Fibroblast of lung (primary cell): ENCODE measurements at regions not wholly inside any gene's neighbourhood (a gene's known extent, or its start where the extent isn't known, plus 50 kb on each side); places are given as distances from the start of the nearest gene placed in this dataset.

ENCODE experiments used
- DNase-seq, 2 donors: peaks; one replicate each; pipeline versions ENCODE4 v3.0.0 to v3.0.0-alpha.2; 2010; ENCODE audit warnings: low read depth in 2 of 2
- H2AFZ ChIP-seq: 2 replicates; pipeline ENCODE4 v1.5.1; 2012; ENCODE audit warnings: low read length, control low read depth, inconsistent platforms
- H3K27ac ChIP-seq: 2 replicates; pipeline ENCODE4 v1.5.1; 2011; ENCODE audit warnings: low read length, control low read depth; ENCODE audit not compliant: insufficient read depth
- H3K27me3 ChIP-seq: 2 replicates; pipeline ENCODE4 v1.5.1; 2011; ENCODE audit warnings: mild to moderate bottlenecking, low read length; ENCODE audit not compliant: control insufficient read depth, insufficient read depth
- H3K36me3 ChIP-seq: 2 replicates; pipeline ENCODE4 v1.5.1; 2011; ENCODE audit warnings: low read length; ENCODE audit not compliant: control insufficient read depth, insufficient read depth
- H3K4me1 ChIP-seq: 2 replicates; pipeline ENCODE4 v1.5.1; 2011; ENCODE audit warnings: low read length; ENCODE audit not compliant: control insufficient read depth, insufficient read depth; ENCODE audit errors: extremely low read depth
- H3K4me2 ChIP-seq: 2 replicates; pipeline ENCODE4 v1.5.1; 2011; ENCODE audit warnings: low read length, control low read depth; ENCODE audit not compliant: insufficient read depth; ENCODE audit errors: extremely low read depth
- H3K4me3 ChIP-seq, 4 experiments: fragments of 200-600 bp in 1 of 4; sonication (generic) in 1 of 4; replicated peaks in 1 of 4; 2 replicates each; pipeline ENCODE4 v1.5.1; 2011 to 2016; ENCODE audit warnings: low read length in 4 of 4, low read depth in 3 of 4, mild to moderate bottlenecking in 3 of 4, control low read depth in 2 of 4, inconsistent platforms in 1 of 4, mixed read lengths in 1 of 4; ENCODE audit not compliant: insufficient read depth in 1 of 4; ENCODE audit errors: control extremely low read depth in 1 of 4
- H3K79me2 ChIP-seq: 2 replicates; pipeline ENCODE4 v1.5.1; 2012; ENCODE audit warnings: mild to moderate bottlenecking, low read length, inconsistent platforms; ENCODE audit not compliant: control insufficient read depth, insufficient read depth
- H3K9ac ChIP-seq: 2 replicates; pipeline ENCODE4 v1.5.1; 2011; ENCODE audit warnings: mild to moderate bottlenecking, low read length, control low read depth; ENCODE audit not compliant: insufficient read depth
- H3K9me3 ChIP-seq: 2 replicates; pipeline ENCODE4 v1.5.1; 2012; ENCODE audit warnings: low read depth, low read length; ENCODE audit not compliant: control insufficient read depth, insufficient read depth
- H4K20me1 ChIP-seq: 2 replicates; pipeline ENCODE4 v1.5.1; 2011; ENCODE audit warnings: low read length; ENCODE audit not compliant: control insufficient read depth, insufficient read depth; ENCODE audit errors: extremely low read depth
- EZH2 ChIP-seq: IDR thresholded peaks from 2 replicates; pipeline ENCODE4 v1.5.1; 2012; ENCODE audit warnings: low read length, control low read depth, mild to moderate bottlenecking; ENCODE audit errors: missing control alignments
- TF ChIP-seq, protein P1 (sequence below), 2 donors: IDR thresholded peaks in 1 of 2; conservative IDR thresholded peaks in 1 of 2; 1 replicate in 1 of 2; 2 replicates in 1 of 2; pipeline ENCODE4 v1.5.1; 2011 to 2012; ENCODE audit warnings: low read length in 2 of 2, control low read depth in 1 of 2, inconsistent platforms in 1 of 2, low read depth in 1 of 2, mild to moderate bottlenecking in 1 of 2

- no peaks in the 10 kb centered on the region for H3K27me3 ChIP-seq
- H4K20me1 ChIP-seq, result no peaks in the 10 kb centered on the region
- H3K9ac ChIP-seq, result no peak overlapping the region
- DNase-seq, result no peak
- H3K4me2 ChIP-seq, result no peak overlapping the region
- H2AFZ ChIP-seq, result no peak overlapping the region
- TF ChIP-seq, protein P1, sequence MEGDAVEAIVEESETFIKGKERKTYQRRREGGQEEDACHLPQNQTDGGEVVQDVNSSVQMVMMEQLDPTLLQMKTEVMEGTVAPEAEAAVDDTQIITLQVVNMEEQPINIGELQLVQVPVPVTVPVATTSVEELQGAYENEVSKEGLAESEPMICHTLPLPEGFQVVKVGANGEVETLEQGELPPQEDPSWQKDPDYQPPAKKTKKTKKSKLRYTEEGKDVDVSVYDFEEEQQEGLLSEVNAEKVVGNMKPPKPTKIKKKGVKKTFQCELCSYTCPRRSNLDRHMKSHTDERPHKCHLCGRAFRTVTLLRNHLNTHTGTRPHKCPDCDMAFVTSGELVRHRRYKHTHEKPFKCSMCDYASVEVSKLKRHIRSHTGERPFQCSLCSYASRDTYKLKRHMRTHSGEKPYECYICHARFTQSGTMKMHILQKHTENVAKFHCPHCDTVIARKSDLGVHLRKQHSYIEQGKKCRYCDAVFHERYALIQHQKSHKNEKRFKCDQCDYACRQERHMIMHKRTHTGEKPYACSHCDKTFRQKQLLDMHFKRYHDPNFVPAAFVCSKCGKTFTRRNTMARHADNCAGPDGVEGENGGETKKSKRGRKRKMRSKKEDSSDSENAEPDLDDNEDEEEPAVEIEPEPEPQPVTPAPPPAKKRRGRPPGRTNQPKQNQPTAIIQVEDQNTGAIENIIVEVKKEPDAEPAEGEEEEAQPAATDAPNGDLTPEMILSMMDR (conservative IDR thresholded peaks at IDR 0.05 in 1 of 2, IDR thresholded peaks at IDR 0.05 in 1 of 2; ENCODE audit: low read depth in 1 of 2, low read length in 2 of 2), result no peak
- TF ChIP-seq EZH2, result no peak
- H3K27ac ChIP-seq, result no peak overlapping the region
- H3K36me3 ChIP-seq, result no peaks in the 10 kb centered on the region
- H3K4me3 ChIP-seq, result no peak overlapping the region
- H3K79me2 ChIP-seq, result no peaks in the 10 kb centered on the region
- no peaks in the 10 kb centered on the region for H3K9me3 ChIP-seq
- H3K4me1 ChIP-seq, result no peaks in the 10 kb centered on the region
Measured at GRCh38 chrY:12403916-12404315, 297.1 kb upstream of the USP9Y start.

DNA sequence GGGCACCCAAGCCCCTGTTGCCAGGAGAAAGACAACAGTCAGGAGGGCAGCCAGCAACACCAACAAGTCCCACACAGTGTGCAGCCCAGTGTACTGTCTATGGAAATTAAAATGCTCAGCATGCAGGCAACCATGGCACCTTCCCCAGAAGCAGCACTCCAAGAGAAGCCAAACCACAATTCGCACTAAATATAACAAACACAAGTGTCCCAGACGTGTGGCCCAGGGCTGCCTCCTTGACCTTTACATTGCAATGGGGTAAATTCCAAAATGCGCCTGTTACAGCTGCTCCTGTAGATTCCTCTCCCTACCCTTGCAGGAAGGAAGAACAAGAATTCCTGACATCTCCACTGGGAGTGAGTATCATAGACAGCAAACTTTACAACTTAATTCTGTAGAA is 292.8 kb upstream of the USP9Y start:
- no peaks in the 10 kb centered on the region for H3K27me3 ChIP-seq
- TF ChIP-seq, protein P1 (conservative IDR thresholded peaks at IDR 0.05 in 1 of 2, IDR thresholded peaks at IDR 0.05 in 1 of 2; ENCODE audit: low read depth in 1 of 2, low read length in 2 of 2), result no peak
- no peak for TF ChIP-seq EZH2
- DNase-seq, result no peak
- no peak overlapping the region for H3K4me2 ChIP-seq
- H3K9ac ChIP-seq, result no peak overlapping the region
- H3K4me1 ChIP-seq, result no peaks in the 10 kb centered on the region
- H3K4me3 ChIP-seq, result no peak overlapping the region
- H3K36me3 ChIP-seq, result no peaks in the 10 kb centered on the region
- no peaks in the 10 kb centered on the region for H3K9me3 ChIP-seq
- H3K27ac ChIP-seq, result no peak overlapping the region
- H4K20me1 ChIP-seq, result no peaks in the 10 kb centered on the region
- no peak overlapping the region for H2AFZ ChIP-seq
- H3K79me2 ChIP-seq, result no peaks in the 10 kb centered on the region

DNA sequence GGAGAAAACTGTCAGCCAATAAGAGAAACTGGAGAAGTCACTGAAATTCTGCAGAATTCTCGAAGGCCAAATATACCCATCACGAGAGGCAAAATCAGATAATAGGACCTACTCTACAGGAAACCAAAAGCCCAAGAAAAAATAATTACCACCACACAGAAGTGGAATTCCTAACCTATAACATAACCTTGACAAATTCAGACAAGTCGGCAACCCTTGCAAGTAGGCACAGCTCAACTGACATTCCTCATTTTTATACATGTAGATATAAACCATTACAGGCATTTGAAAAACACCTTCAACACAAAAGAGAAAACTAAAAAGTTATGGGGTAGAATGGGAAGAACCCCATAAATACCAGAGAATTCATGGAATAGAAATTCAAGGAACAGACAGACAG is 290.3 kb upstream of the USP9Y start:
- Histone ChIP-seq H3K27me3 (no peaks in the 10 kb centered on the region), H3K9me3 (no peaks in the 10 kb centered on the region), H3K4me2 (no peak overlapping the region), H3K4me3 (no peak overlapping the region), H2AFZ (no peak overlapping the region), H3K4me1 (no peaks in the 10 kb centered on the region), H3K79me2 (no peaks in the 10 kb centered on the region), H3K9ac (no peak overlapping the region), H3K36me3 (no peaks in the 10 kb centered on the region), H3K27ac (no peak overlapping the region), H4K20me1 (no peaks in the 10 kb centered on the region)
- DNase-seq, result no peak
- TF ChIP-seq EZH2, result no peak
- TF ChIP-seq, protein P1 (conservative IDR thresholded peaks at IDR 0.05 in 1 of 2, IDR thresholded peaks at IDR 0.05 in 1 of 2; ENCODE audit: low read depth in 1 of 2, low read length in 2 of 2), result no peak
